ENCODE measurements at regions not wholly inside any gene's neighbourhood (a gene's known extent, or its start where the extent isn't known, plus 50 kb on each side); places are given as distances from the start of the nearest gene placed in this dataset.
"Not testable (repeated sequence)": the region's sequence is repeated elsewhere in the genome, so short reads cannot be mapped to it uniquely, and the experiment has no call there.

DNA sequence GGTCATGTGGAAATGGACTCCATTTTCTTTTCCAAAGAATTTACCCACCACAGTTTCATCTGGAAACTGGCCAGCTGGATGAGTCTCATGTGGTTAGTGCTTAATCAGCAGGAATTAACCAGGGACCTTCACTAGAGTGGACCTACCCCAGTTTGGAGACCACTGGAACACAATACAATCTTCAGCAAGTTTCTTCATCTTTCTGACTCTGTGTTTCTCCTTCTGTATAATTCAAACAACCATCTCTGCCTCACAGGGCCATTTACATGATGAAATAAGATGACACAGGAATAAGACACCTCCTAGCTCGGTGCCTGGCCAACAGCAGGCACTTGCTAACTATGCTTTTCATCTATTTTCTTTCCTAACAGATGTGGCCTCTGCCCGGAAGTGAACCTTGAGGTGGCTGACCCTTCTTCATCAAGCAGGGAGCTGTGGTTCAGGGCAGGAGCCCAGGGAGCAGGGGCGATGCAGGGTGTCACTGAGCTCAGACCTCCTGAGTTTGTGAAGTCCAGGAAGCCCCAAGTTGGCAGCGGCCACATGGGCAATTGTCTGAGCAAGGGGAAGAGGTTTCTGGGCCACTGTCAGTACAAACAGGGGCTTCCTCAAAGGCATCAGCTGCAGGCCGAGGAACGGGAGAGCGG lies 98.8 kb downstream of the SOD2 start:
- DNase-seq: no peak

GRCh38 chr6:159590835-159591234 lies 102.2 kb downstream of the SOD2 start:
- DNase-seq: no peak

DNA sequence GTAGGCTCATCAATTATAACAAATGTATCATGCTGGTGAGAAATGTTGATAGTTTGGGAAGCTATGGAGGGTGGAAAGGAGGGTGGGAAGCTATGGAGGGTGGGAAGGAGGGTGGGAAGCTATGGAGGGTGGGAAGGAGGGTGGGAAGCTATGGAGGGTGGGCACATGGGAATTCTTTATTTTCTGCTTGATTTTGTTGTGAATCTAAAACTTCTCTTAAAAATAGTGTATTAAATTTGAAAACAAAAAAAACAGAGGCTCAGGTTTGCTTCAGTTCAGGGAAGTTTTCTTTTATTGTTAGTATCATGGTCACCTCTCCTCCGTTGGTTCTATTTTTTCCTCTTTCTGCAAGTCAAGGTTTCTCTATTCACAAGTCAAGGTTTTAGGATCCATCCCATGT lies 106.4 kb downstream of the SOD2 start:
- no peak for DNase-seq

- DNase-seq: no peak
Observed at GRCh38 chr6:159582736-159583135, 110.3 kb downstream of the SOD2 start.

DNA sequence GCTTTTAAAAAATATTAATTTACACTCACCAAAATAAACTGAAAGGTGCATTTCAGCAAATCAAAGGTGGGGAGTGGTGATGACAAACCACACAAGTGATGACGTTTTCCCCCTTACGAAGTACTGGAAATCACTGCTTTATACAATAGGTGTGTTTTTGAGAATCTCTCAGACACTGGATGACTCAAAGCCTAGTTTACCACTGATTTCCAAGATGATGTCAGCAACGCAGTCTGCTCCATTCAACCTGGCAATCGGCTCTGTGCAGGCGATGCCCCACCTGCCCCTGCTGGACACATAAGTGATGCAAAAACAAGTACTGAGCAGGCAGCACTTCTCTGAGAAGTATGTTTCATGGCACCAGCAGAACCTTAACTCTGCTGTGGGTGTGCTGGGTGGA lies 114.4 kb downstream of the SOD2 start:
- no peak for DNase-seq

- no peak for DNase-seq
Observed at GRCh38 chr6:159577564-159577963, 115.5 kb downstream of the SOD2 start.

DNA sequence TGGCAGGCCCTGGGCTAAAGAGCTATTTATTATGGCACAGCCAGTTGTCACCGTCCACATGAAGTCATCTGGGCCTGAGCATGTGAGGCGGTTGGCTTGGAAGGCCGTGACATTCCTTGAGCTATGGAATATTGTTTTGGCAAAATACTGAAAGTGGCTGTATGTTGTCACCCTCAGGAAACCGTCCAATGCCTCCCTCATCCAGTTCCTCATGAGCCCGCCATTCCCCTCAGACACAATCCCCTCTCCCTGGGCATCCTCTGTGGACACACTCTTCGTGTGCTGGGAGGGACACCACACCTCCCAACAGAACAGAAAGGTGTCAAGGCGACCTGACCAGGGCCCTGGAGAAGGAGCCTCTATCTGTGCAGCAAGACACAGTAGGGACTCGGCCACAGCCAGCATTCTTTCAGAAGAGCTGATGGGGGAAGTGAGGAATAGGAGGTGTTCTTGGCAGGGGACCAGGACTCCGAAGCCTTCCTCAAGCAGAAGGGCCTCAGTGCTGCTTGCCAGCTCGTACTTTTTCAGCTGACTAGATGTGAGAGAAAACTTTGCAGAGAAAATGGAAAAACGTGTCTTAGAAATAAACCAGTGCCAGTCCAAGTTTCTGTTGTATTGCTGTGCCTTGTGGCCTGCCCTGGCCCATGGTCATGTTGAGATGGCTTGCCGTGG lies 120.5 kb downstream of the SOD2 start:
- no peak for DNase-seq

GRCh38 chr6:159565181-159565710 lies 127.8 kb downstream of the SOD2 start:
- peak; percentile 17 for DNase-seq

DNA sequence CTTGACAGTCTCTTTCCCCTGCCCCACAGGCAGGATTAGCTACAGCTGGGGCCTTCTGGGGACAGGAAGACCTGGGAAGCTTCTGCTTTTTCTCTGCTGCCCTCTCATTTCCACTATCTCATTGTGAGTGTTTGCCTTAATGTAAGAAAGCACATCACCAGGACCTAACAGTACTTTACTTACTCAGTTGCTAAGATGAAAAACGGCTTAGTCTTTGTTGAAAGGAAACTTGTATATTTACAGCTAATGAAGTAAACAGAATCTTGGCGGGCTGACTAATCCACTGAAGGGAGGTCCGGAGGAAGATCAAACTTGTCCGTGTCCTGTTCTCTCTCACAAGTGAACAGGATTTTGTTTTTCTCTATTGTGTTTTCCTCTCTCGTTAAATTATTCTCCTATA lies 128.6 kb downstream of the SOD2 start:
- DNase-seq: no peak

DNA sequence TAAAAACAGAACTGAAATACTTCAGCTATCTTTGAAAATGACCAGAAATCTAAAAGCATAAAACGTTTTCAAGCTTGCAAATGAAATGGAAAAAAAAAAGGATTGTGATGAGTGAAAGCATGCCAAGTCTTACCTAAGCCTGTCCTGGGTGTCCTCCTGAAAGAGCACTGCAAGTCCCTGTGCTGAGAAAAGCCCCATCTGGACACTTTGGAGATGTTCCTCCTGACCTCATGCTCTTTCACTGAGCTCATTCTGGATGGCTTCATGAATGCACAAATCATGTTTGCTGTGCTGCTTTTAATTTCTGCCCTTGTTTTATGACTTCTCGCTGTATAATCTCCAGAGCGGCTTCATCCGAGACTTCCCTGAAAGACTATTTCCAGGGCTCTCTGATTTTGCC lies 136.0 kb downstream of the SOD2 start:
- no peak for DNase-seq

GRCh38 chr6:159555082-159555875 lies 137.8 kb downstream of the SOD2 start:
- DNase-seq: no peak

GRCh38 chr6:159541296-159541695 lies 151.7 kb downstream of the SOD2 start:
- no peak for DNase-seq

GRCh38 chr6:159540883-159541282 lies 152.2 kb downstream of the SOD2 start:
- no peak for DNase-seq

- DNase-seq: no peak
Observed at GRCh38 chr6:159540152-159540551, 152.9 kb downstream of the SOD2 start.

- DNase-seq: not testable (repeated sequence)
Observed at GRCh38 chr6:159538031-159538430, 155.0 kb downstream of the SOD2 start.

DNA sequence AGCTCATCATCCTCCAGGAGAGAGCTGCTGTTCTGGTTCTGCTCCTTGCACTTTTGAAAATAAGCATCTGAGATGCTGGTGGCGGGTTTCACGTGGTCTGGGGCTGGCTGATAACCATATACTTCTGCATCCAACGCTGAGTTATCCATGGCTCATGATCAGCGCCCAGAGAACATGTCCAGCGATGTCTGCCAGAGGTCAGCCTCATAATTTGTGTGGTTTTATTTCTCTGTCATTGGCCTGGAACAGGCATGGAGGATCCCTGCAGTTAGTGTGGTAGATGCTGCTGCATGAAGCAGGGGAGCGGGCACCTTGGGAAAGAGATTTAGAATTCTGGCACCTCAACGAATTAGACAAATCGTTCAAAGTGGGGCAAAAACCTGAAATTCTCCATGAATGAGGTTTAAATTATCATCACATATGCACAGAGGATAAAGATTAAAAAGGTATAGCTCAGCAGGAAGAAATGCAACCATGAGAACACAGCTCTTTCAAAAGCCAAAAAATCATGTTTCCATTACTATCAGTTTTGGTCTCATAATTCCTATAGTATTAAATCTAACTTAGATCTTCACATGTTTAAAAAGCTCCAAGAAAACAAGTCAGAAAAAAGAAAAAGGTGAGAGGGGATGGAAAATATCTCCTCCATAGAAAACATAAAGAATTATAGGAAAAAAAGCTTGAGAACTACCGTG lies 157.2 kb downstream of the SOD2 start:
- no peak for DNase-seq

- DNase-seq: peak; percentile 61
Observed at GRCh38 chr6:159533568-159533967, 159.5 kb downstream of the SOD2 start.

DNA sequence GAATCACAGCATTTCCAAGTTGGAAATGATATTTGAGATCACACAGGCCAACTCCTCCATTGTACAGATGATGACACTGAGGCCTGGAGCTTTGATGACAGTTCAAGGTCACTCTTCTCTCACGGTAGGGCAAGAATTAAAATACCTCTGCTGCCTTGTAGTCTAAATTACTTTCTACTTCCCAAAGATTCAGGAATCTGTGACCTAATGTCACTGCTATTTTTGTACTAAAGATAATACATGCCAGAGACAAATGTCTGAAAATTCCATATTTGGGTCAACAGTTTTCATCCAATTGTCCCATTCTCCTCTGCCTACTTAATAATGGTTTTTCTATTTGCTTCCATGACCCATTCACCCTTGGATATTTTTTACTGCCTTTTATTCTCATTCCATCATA lies 160.0 kb downstream of the SOD2 start:
- peak; percentile 4 for DNase-seq

GRCh38 chr6:159532155-159532554 lies 160.9 kb downstream of the SOD2 start:
- no peak for DNase-seq

- peak; percentile 30 for DNase-seq
Observed at GRCh38 chr6:159529934-159530333, 163.1 kb downstream of the SOD2 start.

GRCh38 chr6:159527351-159527750 lies 165.7 kb downstream of the SOD2 start:
- DNase-seq: no peak

DNA sequence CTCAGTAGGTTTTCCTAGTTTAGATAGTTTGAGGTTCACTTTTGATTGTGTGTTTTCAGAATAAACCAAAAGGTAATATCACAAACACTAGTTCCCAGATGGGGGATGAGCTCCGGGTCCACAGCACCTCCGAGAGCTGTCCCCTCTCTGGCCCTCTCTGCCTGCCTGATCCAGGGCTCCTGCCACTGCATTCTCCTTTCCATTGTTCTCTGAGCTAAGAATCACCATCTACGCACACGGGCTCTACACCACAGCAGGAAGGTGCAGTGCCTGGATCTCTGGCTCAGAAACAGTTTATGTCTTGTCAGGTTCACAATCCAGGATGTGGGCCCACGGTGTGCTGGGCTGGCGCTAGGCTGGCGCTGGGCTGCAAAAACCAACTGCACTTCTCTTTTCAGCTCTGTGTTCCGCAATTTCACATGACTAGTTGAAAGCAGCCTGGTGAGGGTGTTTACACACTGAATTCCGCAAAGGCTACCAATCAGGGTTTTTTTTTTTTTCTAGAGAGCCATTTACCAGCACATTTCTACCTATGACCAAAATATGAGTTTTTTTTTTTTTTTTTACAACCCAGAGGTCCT lies 167.5 kb downstream of the SOD2 start:
- DNase-seq: no peak
